ENCODE measurements at regions not wholly inside any gene's neighbourhood (a gene's known extent, or its start where the extent isn't known, plus 50 kb on each side); places are given as distances from the start of the nearest gene placed in this dataset.

- no peak overlapping the region for H3K4me3 ChIP-seq (ENCODE audit: low read length)
- Mint-ChIP-seq H3K4me1 (ENCODE audit: low read depth) (no peaks in the 10 kb centered on the region), H3K9me3 (no peaks in the 10 kb centered on the region), H3K4me3 (no peak overlapping the region), H3K27ac (no peak overlapping the region), H3K36me3 (ENCODE audit: low read depth) (peaks cover 3% of the 10 kb centered on the region), H3K27me3 (no peaks in the 10 kb centered on the region)
- ChIA-PET CTCF (interaction anchor here (1.3 kb wide), 1 partner anchor 25 kb away, joined by 4 read pairs; no protein-coding TSS in a partner anchor), POLR2A (no interaction called here)
- no peaks in the 10 kb centered on the region for H3K36me3 ChIP-seq (ENCODE audit: insufficient read depth, low read length)
- H3K27ac ChIP-seq (ENCODE audit: low read depth in 1 of 2, low read length in 2 of 2), result no peak overlapping the region
- no peaks in the 10 kb centered on the region for H3K9me3 ChIP-seq (ENCODE audit: control insufficient read depth in 1 of 2, insufficient read depth in 1 of 2, low read length in 2 of 2)
- ATAC-seq (ENCODE audit: poor library complexity), result no peak
- H3K4me1 ChIP-seq (ENCODE audit: insufficient read depth, low read length), result no peaks in the 10 kb centered on the region
- intact Hi-C loops (cut with DNase I, micrococcal nuclease), result no loop called here
- H3K27me3 ChIP-seq (ENCODE audit: control insufficient read depth in 1 of 2, insufficient read depth in 2 of 2, low read length in 2 of 2), result no peaks in the 10 kb centered on the region
- no peak for DNase-seq
- TF ChIP-seq CTCF (IDR thresholded peaks at IDR 0.05), result no peak
Measured at GRCh38 chr13:74325106-74325505, 190.9 kb upstream of the KLF12 start.

GRCh38 chr13:74324338-74324737 is 190.1 kb upstream of the KLF12 start:
- no peak overlapping the region for H3K4me3 Mint-ChIP-seq
- no peaks in the 10 kb centered on the region for H3K27me3 Mint-ChIP-seq
- no peaks in the 10 kb centered on the region for H3K4me1 ChIP-seq (ENCODE audit: insufficient read depth, low read length)
- H3K27me3 ChIP-seq (ENCODE audit: control insufficient read depth in 1 of 2, insufficient read depth in 2 of 2, low read length in 2 of 2), result no peaks in the 10 kb centered on the region
- no peak for DNase-seq
- H3K27ac Mint-ChIP-seq, result no peak overlapping the region
- no peak for TF ChIP-seq CTCF (IDR thresholded peaks at IDR 0.05)
- H3K36me3 ChIP-seq (ENCODE audit: insufficient read depth, low read length), result no peaks in the 10 kb centered on the region
- H3K27ac ChIP-seq (ENCODE audit: low read depth in 1 of 2, low read length in 2 of 2), result no peak overlapping the region
- H3K36me3 Mint-ChIP-seq (ENCODE audit: low read depth), result peaks cover 3% of the 10 kb centered on the region
- no peaks in the 10 kb centered on the region for H3K4me1 Mint-ChIP-seq (ENCODE audit: low read depth)
- no peaks in the 10 kb centered on the region for H3K9me3 ChIP-seq (ENCODE audit: control insufficient read depth in 1 of 2, insufficient read depth in 1 of 2, low read length in 2 of 2)
- intact Hi-C loops (cut with DNase I, micrococcal nuclease), result no loop called here
- H3K4me3 ChIP-seq (ENCODE audit: low read length), result no peak overlapping the region
- ATAC-seq (ENCODE audit: poor library complexity), result no peak
- POLR2A ChIA-PET, result no interaction called here
- H3K9me3 Mint-ChIP-seq, result no peaks in the 10 kb centered on the region
- CTCF ChIA-PET, result interaction anchor here (1.3 kb wide), 1 partner anchor 24 kb away, joined by 4 read pairs; no protein-coding TSS in a partner anchor

GRCh38 chr13:74322562-74322961 is 188.4 kb upstream of the KLF12 start:
- no peak overlapping the region for H3K4me3 ChIP-seq (ENCODE audit: low read length)
- no peaks in the 10 kb centered on the region for H3K27me3 ChIP-seq (ENCODE audit: control insufficient read depth in 1 of 2, insufficient read depth in 2 of 2, low read length in 2 of 2)
- CTCF ChIA-PET, result no interaction called here
- H3K36me3 ChIP-seq (ENCODE audit: insufficient read depth, low read length), result no peaks in the 10 kb centered on the region
- no peak for ATAC-seq (ENCODE audit: poor library complexity)
- peaks cover 3% of the 10 kb centered on the region for H3K36me3 Mint-ChIP-seq (ENCODE audit: low read depth)
- POLR2A ChIA-PET, result no interaction called here
- TF ChIP-seq CTCF (IDR thresholded peaks at IDR 0.05), result no peak
- no peaks in the 10 kb centered on the region for H3K9me3 Mint-ChIP-seq
- intact Hi-C loops (cut with DNase I, micrococcal nuclease), result no loop called here
- DNase-seq, result no peak
- H3K9me3 ChIP-seq (ENCODE audit: control insufficient read depth in 1 of 2, insufficient read depth in 1 of 2, low read length in 2 of 2), result no peaks in the 10 kb centered on the region
- H3K27ac ChIP-seq (ENCODE audit: low read depth in 1 of 2, low read length in 2 of 2), result no peak overlapping the region
- no peak overlapping the region for H3K4me3 Mint-ChIP-seq
- H3K4me1 ChIP-seq (ENCODE audit: insufficient read depth, low read length), result no peaks in the 10 kb centered on the region
- no peak overlapping the region for H3K27ac Mint-ChIP-seq
- H3K27me3 Mint-ChIP-seq, result no peaks in the 10 kb centered on the region
- H3K4me1 Mint-ChIP-seq (ENCODE audit: low read depth), result no peaks in the 10 kb centered on the region
